GM23338 (cell line): ENCODE measurements at regions not wholly inside any gene's neighbourhood (a gene's known extent, or its start where the extent isn't known, plus 50 kb on each side); places are given as distances from the start of the nearest gene placed in this dataset.

ENCODE experiments used
- ATAC-seq: fragments of 200-7000 bp; cut with Tn5 transposase; 3 replicates; pipeline ENCODE4 v1.9.1; 2020
- DNase-seq: peaks from one replicate; pipeline ENCODE4 v3.0.0-alpha.2; 2015; ENCODE audit warnings: low spot score
- H2AFZ ChIP-seq: fragments of 200-600 bp; sonication (generic); 2 replicates; pipeline ENCODE4 v1.8.0; 2016; ENCODE audit warnings: antibody characterized with exemption, mild to moderate bottlenecking, moderate library complexity
- H3F3A ChIP-seq: fragments of 200-600 bp; sonication (generic); replicated peaks from 2 replicates; pipeline ENCODE4 v1.8.0; 2017; ENCODE audit warnings: antibody characterized with exemption, mixed run types, low read depth
- H3K27ac ChIP-seq: fragments of 200-600 bp; sonication (generic); 2 replicates; pipeline ENCODE4 v1.6.1; 2016; ENCODE audit warnings: low read depth
- H3K27me3 ChIP-seq: fragments of 200-600 bp; sonication (generic); 2 replicates; pipeline ENCODE4 v1.8.0; 2016; ENCODE audit warnings: mild to moderate bottlenecking, mixed run types, moderate library complexity; ENCODE audit not compliant: insufficient read depth
- H3K36me3 ChIP-seq: fragments of 200-600 bp; sonication (generic); 2 replicates; pipeline ENCODE4 v1.8.0; 2016; ENCODE audit warnings: mild to moderate bottlenecking; ENCODE audit not compliant: insufficient read depth
- H3K4me1 ChIP-seq: fragments of 200-600 bp; sonication (generic); 2 replicates; pipeline ENCODE4 v1.8.0; 2016; ENCODE audit warnings: mild to moderate bottlenecking, moderate library complexity; ENCODE audit not compliant: insufficient read depth
- H3K4me2 ChIP-seq: fragments of 200-600 bp; sonication (generic); 2 replicates; pipeline ENCODE4 v1.7.1; 2017; ENCODE audit warnings: mixed run types
- H3K4me3 ChIP-seq: fragments of 200-600 bp; sonication (generic); 2 replicates; pipeline ENCODE4 v1.6.1; 2016; ENCODE audit warnings: mixed run types
- H3K79me2 ChIP-seq: fragments of 200-600 bp; sonication (generic); replicated peaks from 2 replicates; pipeline ENCODE4 v1.8.0; 2017; ENCODE audit warnings: mild to moderate bottlenecking; ENCODE audit not compliant: insufficient read depth
- H3K9me2 ChIP-seq: fragments of 200-600 bp; sonication (generic); 2 replicates; pipeline ENCODE4 v1.8.0; 2017; ENCODE audit not compliant: insufficient read depth
- H4K20me1 ChIP-seq: fragments of 200-600 bp; sonication (generic); replicated peaks from 2 replicates; pipeline ENCODE4 v1.8.0; 2017; ENCODE audit warnings: mild to moderate bottlenecking; ENCODE audit not compliant: insufficient read depth
- H3K27ac Mint-ChIP-seq: 2 replicates; pipeline ENCODE4 v1.8.0; 2020; ENCODE audit warnings: inconsistent platforms, mild to moderate bottlenecking, moderate library complexity, mixed read lengths
- H3K27me3 Mint-ChIP-seq: 3 replicates; pipeline ENCODE4 v1.8.0; 2022; ENCODE audit warnings: low read depth, mild to moderate bottlenecking, moderate library complexity, mixed read lengths, inconsistent platforms; ENCODE audit not compliant: insufficient read depth, poor library complexity
- H3K36me3 Mint-ChIP-seq: 3 replicates; pipeline ENCODE4 v1.8.0; 2021; ENCODE audit warnings: low read depth, mild to moderate bottlenecking, inconsistent platforms, moderate library complexity, mixed read lengths
- H3K4me1 Mint-ChIP-seq: 3 replicates; pipeline ENCODE4 v1.8.0; 2020; ENCODE audit warnings: mild to moderate bottlenecking, inconsistent platforms, mixed read lengths
- H3K4me3 Mint-ChIP-seq: 3 replicates; pipeline ENCODE4 v1.8.0; 2021; ENCODE audit warnings: moderate library complexity, mild to moderate bottlenecking, inconsistent platforms, mixed read lengths
- H3K9me3 Mint-ChIP-seq: 3 replicates; pipeline ENCODE4 v1.8.0; 2020; ENCODE audit warnings: moderate library complexity, mild to moderate bottlenecking, inconsistent platforms, mixed read lengths
- ZNF462 ChIP-seq: fragments of 250-450 bp; sonication (Bioruptor Pico); IDR thresholded peaks from 2 replicates; pipeline ENCODE4 v1.5.0; 2020; ENCODE audit warnings: mild to moderate bottlenecking, moderate library complexity
- TF ChIP-seq, protein P1 (sequence below), 2 experiments: fragments of 200-600 bp in 1 of 2; sonication (generic) in 1 of 2; conservative IDR thresholded peaks; 2 replicates each; pipeline versions ENCODE4 v1.5.1 to v1.6.1; 2016 to 2017; ENCODE audit warnings: antibody characterized with exemption in 2 of 2, low read depth in 2 of 2, mild to moderate bottlenecking in 2 of 2, moderate library complexity in 1 of 2

GRCh38 chr20:63119963-63120807 is 95.7 kb downstream of the YTHDF1 start (continued):
- TF ChIP-seq ZNF462: no peak

GRCh38 chr20:63119121-63119962 is 96.6 kb downstream of the YTHDF1 start:
- H3K27me3 ChIP-seq: no peaks in the 10 kb centered on the region
- H3K27me3 Mint-ChIP-seq: peaks cover 32% of the 10 kb centered on the region
- H3K4me2 ChIP-seq: no peak overlapping the region
- no peaks in the 10 kb centered on the region; the same call in 2 of the 3 replicates for H3K9me3 Mint-ChIP-seq
- DNase-seq (no peak), ATAC-seq (no peak)
- H2AFZ ChIP-seq: no peak overlapping the region
- H3F3A ChIP-seq: no peaks in the 10 kb centered on the region
- H3K4me1 ChIP-seq: no peaks in the 10 kb centered on the region
- no peak overlapping the region for H3K27ac ChIP-seq
- TF ChIP-seq, protein P1, sequence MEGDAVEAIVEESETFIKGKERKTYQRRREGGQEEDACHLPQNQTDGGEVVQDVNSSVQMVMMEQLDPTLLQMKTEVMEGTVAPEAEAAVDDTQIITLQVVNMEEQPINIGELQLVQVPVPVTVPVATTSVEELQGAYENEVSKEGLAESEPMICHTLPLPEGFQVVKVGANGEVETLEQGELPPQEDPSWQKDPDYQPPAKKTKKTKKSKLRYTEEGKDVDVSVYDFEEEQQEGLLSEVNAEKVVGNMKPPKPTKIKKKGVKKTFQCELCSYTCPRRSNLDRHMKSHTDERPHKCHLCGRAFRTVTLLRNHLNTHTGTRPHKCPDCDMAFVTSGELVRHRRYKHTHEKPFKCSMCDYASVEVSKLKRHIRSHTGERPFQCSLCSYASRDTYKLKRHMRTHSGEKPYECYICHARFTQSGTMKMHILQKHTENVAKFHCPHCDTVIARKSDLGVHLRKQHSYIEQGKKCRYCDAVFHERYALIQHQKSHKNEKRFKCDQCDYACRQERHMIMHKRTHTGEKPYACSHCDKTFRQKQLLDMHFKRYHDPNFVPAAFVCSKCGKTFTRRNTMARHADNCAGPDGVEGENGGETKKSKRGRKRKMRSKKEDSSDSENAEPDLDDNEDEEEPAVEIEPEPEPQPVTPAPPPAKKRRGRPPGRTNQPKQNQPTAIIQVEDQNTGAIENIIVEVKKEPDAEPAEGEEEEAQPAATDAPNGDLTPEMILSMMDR (conservative IDR thresholded peaks at IDR 0.05; ENCODE audit: low read depth in 2 of 2): no peak
- no peaks in the 10 kb centered on the region; the same call in 1 of the 3 replicates for H3K4me1 Mint-ChIP-seq
- no peaks in the 10 kb centered on the region for H3K79me2 ChIP-seq
- no peak overlapping the region for H3K27ac Mint-ChIP-seq
- H3K36me3 Mint-ChIP-seq: no peaks in the 10 kb centered on the region; the same call in 2 of the 3 replicates
- no peaks in the 10 kb centered on the region for H3K36me3 ChIP-seq
- H3K4me3 ChIP-seq: no peak overlapping the region
- H3K4me3 Mint-ChIP-seq: no peak overlapping the region
- no peaks in the 10 kb centered on the region for H4K20me1 ChIP-seq
- no peaks in the 10 kb centered on the region for H3K9me2 ChIP-seq
